Globus pallidus (tissue), 1 donor: ENCODE measurements at regions not wholly inside any gene's neighbourhood (a gene's known extent, or its start where the extent isn't known, plus 50 kb on each side); places are given as distances from the start of the nearest gene placed in this dataset.
"Not testable (repeated sequence)": the region's sequence is repeated elsewhere in the genome, so short reads cannot be mapped to it uniquely, and the experiment has no call there.

ENCODE experiments used
- DNase-seq: peaks from one replicate; pipeline ENCODE4 v3.0.0-alpha.2; 2015; ENCODE audit warnings: low spot score

- DNase-seq, result no peak
Observed at GRCh38 chr5:138702166-138703077, 50.8 kb upstream of the CTNNA1 start.

GRCh38 chr5:138701678-138702077, 51.5 kb upstream of the CTNNA1 start:
- no peak for DNase-seq

DNA sequence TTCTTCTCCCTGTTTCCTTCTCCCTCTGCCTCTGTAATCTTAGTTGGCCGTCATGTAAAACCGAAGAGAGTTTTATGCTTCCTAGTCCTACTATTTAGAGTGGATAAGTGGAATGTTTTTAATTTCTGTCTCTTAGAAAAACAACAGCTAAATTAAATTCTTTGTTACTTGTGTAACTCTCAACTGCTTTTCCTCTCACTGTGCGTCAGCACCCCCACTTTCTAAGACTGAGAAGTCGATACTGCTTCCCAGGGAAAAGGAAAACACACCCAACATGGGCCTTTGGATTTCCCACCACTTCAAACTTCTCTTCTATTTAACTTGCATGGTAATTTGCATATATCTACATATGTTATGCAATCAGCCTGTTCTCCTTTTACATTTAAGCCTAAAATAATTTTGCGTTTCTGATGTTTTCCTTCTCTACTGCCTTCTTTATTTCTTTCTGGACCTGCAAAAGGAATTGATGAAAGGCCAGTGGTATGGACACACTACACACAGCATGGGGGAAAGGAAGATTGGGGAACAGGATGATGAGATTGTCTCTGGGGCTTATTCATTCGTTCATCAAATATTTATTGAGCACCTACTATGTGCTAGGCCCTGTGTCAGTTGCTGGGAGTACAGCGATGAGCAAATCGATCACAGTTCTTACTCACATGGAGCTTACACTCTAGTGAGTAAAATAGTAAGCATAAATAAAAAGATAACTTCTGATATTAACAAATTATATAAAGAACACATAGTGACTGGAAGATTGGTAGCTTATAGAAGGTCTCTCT, 52.5 kb upstream of the CTNNA1 start:
- no peak for DNase-seq

DNA sequence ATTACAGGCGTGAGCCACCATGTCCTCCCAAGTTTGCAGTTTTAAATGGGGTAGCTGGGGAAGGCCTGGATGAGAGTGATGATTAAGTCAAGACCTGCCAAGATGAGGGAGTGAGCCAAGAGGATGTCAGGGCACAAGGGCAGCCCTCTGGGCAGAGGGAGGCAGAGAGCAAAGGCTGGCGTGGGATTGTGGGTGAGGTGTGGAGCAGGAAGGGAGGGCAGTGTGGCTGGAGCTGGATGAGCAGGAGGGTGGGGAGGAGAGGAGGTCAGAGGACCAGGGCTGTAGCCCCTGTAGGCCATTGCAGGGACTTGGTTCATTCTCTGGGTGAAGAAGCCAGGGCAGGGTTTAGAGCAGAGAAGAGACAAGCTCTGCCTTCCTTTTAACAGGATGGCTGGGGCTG, 53.7 kb upstream of the CTNNA1 start:
- DNase-seq, result no peak

GRCh38 chr5:138698713-138699112, 54.5 kb upstream of the CTNNA1 start:
- no peak for DNase-seq

DNA sequence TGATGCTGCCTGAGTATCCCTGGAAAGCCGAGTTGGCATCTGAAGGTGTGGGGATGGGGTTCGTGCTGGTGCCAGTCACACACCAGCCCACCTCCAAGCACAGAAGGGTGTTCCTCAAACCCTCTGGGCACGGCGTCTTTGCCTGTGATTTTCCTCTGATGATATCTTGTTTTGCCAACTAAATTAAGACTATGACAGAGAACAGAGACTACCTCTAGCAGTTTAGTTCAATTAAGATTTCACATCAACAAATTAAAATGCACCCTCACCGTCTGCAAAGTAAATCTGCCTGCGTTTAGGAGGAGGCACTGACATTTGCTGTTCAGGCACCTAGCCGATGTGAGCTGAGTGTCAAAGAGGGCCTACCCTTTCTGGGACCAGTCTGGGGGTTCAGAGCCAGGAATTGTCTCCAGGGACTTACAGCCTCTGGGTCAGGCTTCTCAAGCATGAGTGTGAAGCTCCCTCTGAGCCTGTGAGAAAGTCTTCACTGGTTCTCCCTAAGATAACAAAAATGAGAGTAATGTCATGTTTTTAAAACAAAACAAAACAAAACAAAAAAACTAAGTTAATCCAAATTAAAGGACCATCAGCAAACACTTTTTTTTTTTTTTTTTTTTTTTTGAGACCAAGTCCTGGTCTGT, 55.4 kb upstream of the CTNNA1 start:
- no peak for DNase-seq

- DNase-seq, result no peak
Observed at GRCh38 chr5:138696501-138696900, 56.7 kb upstream of the CTNNA1 start.

DNA sequence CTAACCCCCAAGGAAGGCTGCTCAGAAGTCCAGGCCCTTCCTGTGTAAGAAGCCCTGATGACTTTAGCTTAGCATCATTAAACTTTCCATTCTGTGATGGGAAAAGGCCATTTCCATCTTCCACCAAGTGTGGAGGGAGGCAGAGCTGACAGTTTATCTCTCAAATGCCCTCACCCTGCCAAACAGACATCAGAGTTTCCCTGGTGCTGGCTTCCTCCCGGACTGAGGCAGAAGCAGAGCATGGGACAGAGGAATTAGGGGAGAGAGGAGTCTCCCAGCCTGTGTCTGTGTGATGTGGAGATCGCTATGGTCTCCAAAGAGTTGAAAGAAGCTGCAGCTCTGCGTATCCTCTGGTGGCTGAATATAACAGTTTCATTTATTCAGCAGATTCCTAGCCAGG, 57.4 kb upstream of the CTNNA1 start:
- no peak for DNase-seq

DNA sequence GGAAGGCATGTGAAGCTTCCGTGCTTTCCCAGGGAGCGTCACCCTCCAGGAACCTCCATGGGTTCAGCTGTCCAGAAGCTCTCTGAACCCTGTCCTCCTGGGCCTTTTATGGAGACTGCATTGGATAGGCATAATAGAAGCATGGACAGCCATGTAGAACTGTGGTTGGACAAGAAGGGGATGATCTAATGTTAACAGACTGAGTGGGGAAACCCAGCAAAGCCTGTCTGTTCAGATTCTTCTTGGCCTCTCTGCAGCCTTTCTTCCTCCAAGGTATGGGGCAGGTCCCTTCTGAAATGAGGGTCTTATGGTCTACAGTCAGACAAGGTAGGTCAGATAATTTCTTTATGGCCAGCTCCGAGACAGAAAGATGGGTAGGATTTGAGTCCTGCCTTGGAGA, 59.1 kb upstream of the CTNNA1 start:
- no peak for DNase-seq

- no peak for DNase-seq
Observed at GRCh38 chr5:138692370-138692769, 60.9 kb upstream of the CTNNA1 start.

DNA sequence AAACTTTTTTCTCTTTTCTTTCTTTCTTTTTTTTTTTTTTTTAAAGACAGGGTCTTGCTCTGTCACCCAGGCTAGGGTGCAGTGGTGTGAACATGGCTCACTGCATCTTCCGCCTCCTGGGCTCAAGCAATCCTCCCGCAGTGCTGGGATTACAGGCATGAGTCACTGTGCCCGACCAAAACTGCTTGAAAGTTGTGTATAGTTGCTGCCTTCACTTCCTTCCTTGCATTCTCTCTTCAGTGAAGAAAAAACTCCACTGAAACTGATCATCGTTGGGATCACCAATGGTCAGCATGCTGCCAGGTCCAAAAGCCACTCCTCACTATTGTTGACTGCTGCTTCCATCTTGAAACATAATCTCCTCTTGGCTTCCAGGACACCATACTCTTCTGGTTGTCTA, 66.6 kb upstream of the CTNNA1 start:
- DNase-seq, result no peak

DNA sequence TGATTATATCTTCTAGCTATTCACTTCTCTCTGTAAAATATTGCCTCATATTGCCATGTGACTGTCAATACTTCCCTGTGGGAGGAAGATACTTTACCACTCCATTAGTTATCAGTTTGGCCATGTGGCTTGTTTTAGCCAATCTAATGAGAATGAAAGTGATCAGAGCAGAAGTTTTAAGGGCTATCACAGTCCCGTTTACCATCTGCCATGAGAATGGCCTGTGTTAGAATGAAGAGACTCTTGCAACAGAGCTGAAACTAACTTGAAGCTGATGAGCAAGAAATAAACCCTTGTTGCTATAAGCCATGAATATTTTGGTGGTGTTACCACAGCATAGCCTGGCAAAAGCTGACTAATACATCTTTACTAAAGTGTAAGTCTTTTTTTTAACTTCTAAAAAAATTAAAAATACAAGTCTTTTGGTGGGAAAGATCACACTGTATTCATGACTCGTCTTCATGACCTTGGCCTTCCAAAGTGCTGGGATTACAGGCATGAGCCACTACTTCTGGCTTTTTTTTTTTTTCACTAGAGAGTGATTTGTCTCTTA, 68.0 kb upstream of the CTNNA1 start:
- no peak for DNase-seq

DNA sequence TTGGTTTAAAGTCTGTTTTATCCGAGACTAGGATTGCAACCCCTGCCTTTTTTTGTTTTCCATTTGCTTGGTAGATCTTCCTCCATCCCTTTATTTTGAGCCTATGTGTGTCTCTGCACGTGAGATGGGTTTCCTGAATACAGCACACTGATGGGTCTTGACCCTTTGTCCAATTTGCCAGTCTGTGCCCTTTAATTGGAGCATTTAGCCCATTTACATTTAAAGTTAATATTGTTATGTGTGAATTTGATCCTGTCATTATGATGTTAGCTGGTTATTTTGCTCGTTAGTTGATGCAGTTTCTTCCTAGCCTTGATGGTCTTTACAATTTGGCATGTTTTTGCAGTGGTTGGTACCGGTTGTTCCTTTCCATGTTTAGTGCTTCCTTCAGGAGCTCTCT, 70.8 kb upstream of the CTNNA1 start:
- not testable (repeated sequence) for DNase-seq

- not testable (repeated sequence) for DNase-seq
Observed at GRCh38 chr5:138678826-138679225, 74.4 kb upstream of the CTNNA1 start.

DNA sequence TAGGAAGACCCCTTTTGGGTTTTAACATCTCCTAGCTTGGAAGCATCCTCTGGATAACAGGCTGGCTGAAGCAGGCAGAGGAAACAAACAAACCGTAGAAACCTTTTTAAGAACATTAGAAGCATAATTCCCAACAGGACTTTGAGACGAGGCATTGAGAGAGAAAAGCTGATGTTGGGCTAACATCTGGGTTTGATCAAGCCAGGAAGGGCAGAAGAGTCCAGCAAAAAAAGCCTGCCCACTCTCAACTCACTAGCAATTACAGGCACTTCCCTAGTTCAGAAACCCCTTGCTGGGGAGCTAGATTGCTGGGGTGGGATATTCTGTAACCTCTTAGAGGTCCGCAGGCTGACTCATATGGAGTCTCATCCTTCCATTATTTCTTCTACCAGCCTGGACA, 75.4 kb upstream of the CTNNA1 start:
- no peak for DNase-seq

DNA sequence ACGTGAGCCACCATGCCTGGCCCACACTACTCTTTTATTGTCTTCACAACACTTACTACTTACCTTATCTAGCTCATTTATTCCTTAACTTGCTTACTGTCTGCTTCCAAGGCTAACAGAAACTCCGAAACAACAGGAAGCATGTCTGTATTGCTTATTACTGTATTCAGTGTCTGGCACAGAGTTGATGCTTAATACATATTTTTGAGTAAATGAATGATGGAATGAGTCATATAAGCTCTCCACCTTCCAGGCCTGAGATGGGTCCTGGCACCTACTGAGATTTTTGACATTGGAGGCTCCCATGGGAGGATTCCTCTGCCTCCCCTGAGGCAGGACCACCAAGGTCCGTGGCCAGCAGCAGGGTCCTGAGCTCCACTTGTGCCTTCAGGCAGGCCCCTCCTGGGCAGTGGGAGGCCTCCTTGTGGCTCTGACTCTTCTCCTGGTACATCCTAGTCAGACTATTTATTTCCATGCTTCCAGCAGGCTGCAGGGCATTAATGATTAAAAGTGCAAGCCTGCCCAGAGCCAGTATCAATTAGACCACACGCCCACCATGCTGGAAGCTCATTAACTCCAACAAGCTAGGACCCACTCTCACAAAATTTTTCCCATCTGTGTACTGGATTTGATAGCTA, 76.5 kb upstream of the CTNNA1 start:
- no peak for DNase-seq

DNA sequence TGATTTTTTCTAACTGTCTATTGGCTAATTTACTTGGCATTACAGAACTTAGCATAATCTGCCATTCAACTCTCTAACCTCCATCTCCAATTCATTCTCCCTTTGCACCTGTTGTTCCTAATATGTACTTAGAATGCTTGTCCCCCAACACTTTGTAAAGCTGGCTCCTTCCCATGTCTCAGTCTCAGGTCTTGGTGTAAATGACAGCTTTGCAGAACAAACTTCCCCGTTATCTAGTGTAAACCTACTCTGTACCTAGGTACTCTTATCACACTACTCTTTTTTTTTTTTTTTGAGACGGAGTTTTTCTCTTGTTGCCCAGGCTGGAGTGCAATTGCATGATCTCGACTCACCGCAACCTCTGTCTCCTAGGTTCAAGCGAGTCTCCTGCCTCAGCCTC, 77.2 kb upstream of the CTNNA1 start:
- no peak for DNase-seq

- no peak for DNase-seq
Observed at GRCh38 chr5:138668451-138669380, 84.5 kb upstream of the CTNNA1 start.

DNA sequence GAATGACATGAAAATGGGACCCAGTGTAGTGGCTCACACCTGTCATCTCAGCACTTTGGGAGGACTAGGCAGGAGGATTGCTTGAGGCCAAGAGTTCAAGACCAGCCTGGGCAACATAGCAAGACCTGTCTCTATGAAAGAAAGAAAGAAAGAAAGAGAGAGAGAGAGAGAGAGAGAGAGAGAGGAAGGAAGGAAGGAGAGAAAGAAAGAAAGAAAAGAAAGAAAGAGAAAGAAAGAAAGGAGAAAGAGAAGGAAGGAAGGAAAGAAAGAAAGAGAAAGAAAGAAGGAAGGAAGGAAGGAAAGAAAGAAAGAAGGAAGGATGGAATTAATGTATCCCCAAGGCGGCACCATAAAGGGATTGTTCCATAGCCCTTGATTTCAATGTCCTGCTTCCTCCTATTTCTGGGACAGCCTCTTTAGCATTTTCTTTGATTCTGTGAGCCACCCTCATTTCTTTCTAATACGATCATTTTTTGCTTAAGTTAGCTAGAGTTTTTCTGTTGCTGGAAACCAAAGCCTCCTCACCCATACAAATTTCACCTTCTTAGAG, 85.4 kb upstream of the CTNNA1 start:
- DNase-seq, result not testable (repeated sequence)

GRCh38 chr5:138666226-138666742, 86.9 kb upstream of the CTNNA1 start:
- no peak for DNase-seq
